Sigmoid colon (tissue), 6 donors: ENCODE measurements at regions not wholly inside any gene's neighbourhood (a gene's known extent, or its start where the extent isn't known, plus 50 kb on each side); places are given as distances from the start of the nearest gene placed in this dataset.

Experiments
- DNase-seq: peaks from one replicate; pipeline ENCODE4 v3.0.0-alpha.2; 2019
- H3K27ac ChIP-seq, 4 donors: fragments of 200-600 bp; sonication (generic); one replicate each; pipeline ENCODE4 v1.5.1; 2016 to 2019; ENCODE audit warnings: mild to moderate bottlenecking in 1 of 4
- H3K27me3 ChIP-seq, 3 donors: fragments of 200-600 bp; sonication (generic); one replicate each; pipeline ENCODE4 v1.5.1; 2019; ENCODE audit warnings: mild to moderate bottlenecking in 1 of 3
- H3K36me3 ChIP-seq, 4 donors: fragments of 200-600 bp; sonication (generic); one replicate each; pipeline ENCODE4 v1.5.1; 2016 to 2019
- H3K4me1 ChIP-seq, 4 donors: fragments of 200-600 bp; sonication (generic); one replicate each; pipeline ENCODE4 v1.5.1; 2017 to 2019
- H3K4me3 ChIP-seq, 4 donors: fragments of 200-600 bp; sonication (generic); one replicate each; pipeline ENCODE4 v1.5.1; 2017 to 2019; ENCODE audit warnings: mild to moderate bottlenecking in 2 of 4, moderate library complexity in 1 of 4
- H3K9me3 ChIP-seq, 4 donors: fragments of 200-600 bp in 3 of 4; sonication (generic) in 3 of 4; one replicate each; pipeline versions ENCODE4 v1.5.1 to v1.6.1; 2013 to 2019
- CTCF ChIP-seq, 4 experiments: fragments of 450-650 bp in 3 of 4; fragments of 200-600 bp in 1 of 4; IDR thresholded peaks; one replicate each; pipeline ENCODE4 v1.5.1; 2016 to 2019; ENCODE audit warnings: antibody characterized with exemption in 4 of 4, mild to moderate bottlenecking in 3 of 4, moderate library complexity in 2 of 4
- EP300 ChIP-seq, 4 donors: sonication (generic); formaldehyde crosslinking; IDR thresholded peaks; one replicate each; pipeline ENCODE4 v1.6.1; 2017; ENCODE audit warnings: antibody characterized with exemption in 4 of 4
- POLR2A ChIP-seq, 2 donors: fragments of 450-650 bp; IDR thresholded peaks; one replicate each; pipeline ENCODE4 v1.6.1; 2016; ENCODE audit warnings: antibody characterized with exemption in 2 of 2, mild to moderate bottlenecking in 2 of 2, moderate library complexity in 2 of 2
- POLR2AphosphoS5 ChIP-seq, 4 donors: sonication (generic); formaldehyde crosslinking; IDR thresholded peaks; one replicate each; pipeline ENCODE4 v1.6.1; 2017; ENCODE audit warnings: antibody characterized with exemption in 4 of 4
- WGBS, 2 donors: extraction: QIAGEN DNeasy Blood & Tissue Kit; methylation state at CpG; one replicate each; pipeline ENCODE4 v1.1.7; 2013; 5-methylcytosine and 5-hydroxymethylcytosine counted together
- intact Hi-C: fragments of 100-400 bp; cut with DNase I; formaldehyde crosslinking; loops from one replicate; pipeline ENCODE4 v1.15.1; 2023
- donor health status: healthy with polysubstance abuse.
- donor health status: healthy.

GRCh38 chr5:18999478-18999877, 988.5 kb downstream of the CDH18 start:
- Histone ChIP-seq H3K27me3 (no peaks in the 10 kb centered on the region), H3K27ac (no peak overlapping the region), H3K36me3 (no peaks in the 10 kb centered on the region), H3K9me3 (no peaks in the 10 kb centered on the region), H3K4me3 (no peak overlapping the region), H3K4me1 (no peaks in the 10 kb centered on the region)
- intact Hi-C loops = no loop called here
- no peak for DNase-seq
- TF ChIP-seq POLR2A (IDR thresholded peaks at IDR 0.05) = no peak
- TF ChIP-seq POLR2AphosphoS5 (IDR thresholded peaks at IDR 0.05) = no peak
- TF ChIP-seq CTCF (IDR thresholded peaks at IDR 0.05) = no peak
- no peak for TF ChIP-seq EP300 (IDR thresholded peaks at IDR 0.05)

GRCh38 chr5:19001054-19001453, 986.9 kb downstream of the CDH18 start:
- WGBS, 2 donors = 20 to 61% methylated on average over 1 of the region's 1 CpG
- TF ChIP-seq POLR2A (IDR thresholded peaks at IDR 0.05) (no peak), CTCF (IDR thresholded peaks at IDR 0.05) (no peak), EP300 (IDR thresholded peaks at IDR 0.05) (no peak), POLR2AphosphoS5 (IDR thresholded peaks at IDR 0.05) (no peak)
- Histone ChIP-seq H3K27ac (no peak overlapping the region), H3K9me3 (no peaks in the 10 kb centered on the region), H3K27me3 (no peaks in the 10 kb centered on the region), H3K4me3 (no peak overlapping the region), H3K4me1 (no peaks in the 10 kb centered on the region), H3K36me3 (no peaks in the 10 kb centered on the region)
- intact Hi-C loops = no loop called here
- DNase-seq = no peak

- WGBS, 2 donors = 40 to 56% methylated on average over 2 of the region's 2 CpGs
- no peaks in the 10 kb centered on the region for H3K27me3 ChIP-seq
- H3K36me3 ChIP-seq = no peaks in the 10 kb centered on the region
- DNase-seq = no peak
- H3K27ac ChIP-seq = no peak overlapping the region
- H3K4me1 ChIP-seq = no peaks in the 10 kb centered on the region
- TF ChIP-seq EP300 (IDR thresholded peaks at IDR 0.05) = no peak
- no peak for TF ChIP-seq POLR2AphosphoS5 (IDR thresholded peaks at IDR 0.05)
- TF ChIP-seq POLR2A (IDR thresholded peaks at IDR 0.05) = no peak
- no peak for TF ChIP-seq CTCF (IDR thresholded peaks at IDR 0.05)
- no peak overlapping the region for H3K4me3 ChIP-seq
- H3K9me3 ChIP-seq = no peaks in the 10 kb centered on the region
- intact Hi-C loops = no loop called here
Measured at GRCh38 chr5:19001539-19001938, 986.5 kb downstream of the CDH18 start.

- no peak overlapping the region for H3K27ac ChIP-seq
- no peaks in the 10 kb centered on the region for H3K27me3 ChIP-seq
- H3K4me1 ChIP-seq = no peaks in the 10 kb centered on the region
- intact Hi-C loops = no loop called here
- H3K36me3 ChIP-seq = no peaks in the 10 kb centered on the region
- TF ChIP-seq EP300 (IDR thresholded peaks at IDR 0.05) = no peak
- TF ChIP-seq CTCF (IDR thresholded peaks at IDR 0.05) = no peak
- no peak for TF ChIP-seq POLR2AphosphoS5 (IDR thresholded peaks at IDR 0.05)
- no peak for TF ChIP-seq POLR2A (IDR thresholded peaks at IDR 0.05)
- 4 to 31% methylated on average over 1 of the region's 1 CpG for WGBS, 2 donors
- no peak for DNase-seq
- no peaks in the 10 kb centered on the region for H3K9me3 ChIP-seq
- H3K4me3 ChIP-seq = no peak overlapping the region
Measured at GRCh38 chr5:19002111-19002510, 985.9 kb downstream of the CDH18 start.

GRCh38 chr5:19018822-19019221, 969.2 kb downstream of the CDH18 start:
- Histone ChIP-seq H3K4me3 (no peak overlapping the region), H3K9me3 (peaks cover 0 to 5% (median 0%) of the 10 kb centered on the region in 4 donors), H3K36me3 (no peaks in the 10 kb centered on the region), H3K27me3 (no peaks in the 10 kb centered on the region), H3K27ac (no peak overlapping the region), H3K4me1 (no peaks in the 10 kb centered on the region)
- intact Hi-C loops = no loop called here
- 47 to 62% methylated on average over 5 of the region's 5 CpGs for WGBS, 2 donors
- no peak for DNase-seq
- no peak for TF ChIP-seq EP300 (IDR thresholded peaks at IDR 0.05)
- TF ChIP-seq POLR2AphosphoS5 (IDR thresholded peaks at IDR 0.05) = no peak
- no peak for TF ChIP-seq POLR2A (IDR thresholded peaks at IDR 0.05)
- TF ChIP-seq CTCF (IDR thresholded peaks at IDR 0.05) = no peak
